SK-N-SH (cell line): ENCODE measurements at regions not wholly inside any gene's neighbourhood (a gene's known extent, or its start where the extent isn't known, plus 50 kb on each side); places are given as distances from the start of the nearest gene placed in this dataset.

Experiments used
- CTCF ChIP-seq: fragments of 200-600 bp; sonication (generic); IDR thresholded peaks from 2 replicates; pipeline ENCODE4 v1.6.1; 2017; ENCODE audit warnings: antibody characterized with exemption, mild to moderate bottlenecking, moderate library complexity
- FOSL2 ChIP-seq: IDR thresholded peaks from 2 replicates; pipeline ENCODE4 v1.4.0; 2012; ENCODE audit warnings: low read depth, mild to moderate bottlenecking, moderate library complexity, borderline replicate concordance
- FOXJ3 ChIP-seq: sonication (generic); formaldehyde crosslinking; IDR thresholded peaks from 2 replicates; pipeline ENCODE4 v1.5.1; 2020; ENCODE audit warnings: mild to moderate bottlenecking, missing genetic modification reagents
- GABPA ChIP-seq: IDR thresholded peaks from 2 replicates; pipeline ENCODE4 v1.4.0; 2012; ENCODE audit warnings: low read depth, mild to moderate bottlenecking
- MAX ChIP-seq: IDR thresholded peaks from 2 replicates; pipeline ENCODE4 v1.4.0; 2012; ENCODE audit warnings: low read depth
- RAD21 ChIP-seq: IDR thresholded peaks from 2 replicates; pipeline ENCODE4 v1.6.1; 2012; ENCODE audit warnings: mild to moderate bottlenecking, low read length
- REST ChIP-seq: IDR thresholded peaks from 2 replicates; pipeline ENCODE4 v1.6.1; 2012; ENCODE audit warnings: mild to moderate bottlenecking, low read depth, low read length, moderate library complexity
- USF2 ChIP-seq: fragments of 150-350 bp; IDR thresholded peaks from 2 replicates; pipeline ENCODE4 v1.6.1; 2017; ENCODE audit warnings: antibody characterized with exemption, low read length, low read depth, borderline replicate concordance
- YY1 ChIP-seq: IDR thresholded peaks from 2 replicates; pipeline ENCODE4 v1.4.0; 2012; ENCODE audit warnings: low read depth, mild to moderate bottlenecking

GRCh38 chr15:35705884-35706585, 160.1 kb upstream of the DPH6 start:
- TF ChIP-seq YY1 (no peak), CTCF (no peak), MAX (no peak), RAD21 (no peak), GABPA (no peak), USF2 (no peak), FOSL2 (no peak), FOXJ3 (no peak), REST (no peak)
